GM04504 (cell line): ENCODE measurements at regions not wholly inside any gene's neighbourhood (a gene's known extent, or its start where the extent isn't known, plus 50 kb on each side); places are given as distances from the start of the nearest gene placed in this dataset.
"Not testable (repeated sequence)": the region's sequence is repeated elsewhere in the genome, so short reads cannot be mapped to it uniquely, and the experiment has no call there.

ENCODE experiments used
- DNase-seq: peaks from one replicate; pipeline ENCODE4 v3.0.0-alpha.2; 2012; ENCODE audit warnings: low read depth

DNA sequence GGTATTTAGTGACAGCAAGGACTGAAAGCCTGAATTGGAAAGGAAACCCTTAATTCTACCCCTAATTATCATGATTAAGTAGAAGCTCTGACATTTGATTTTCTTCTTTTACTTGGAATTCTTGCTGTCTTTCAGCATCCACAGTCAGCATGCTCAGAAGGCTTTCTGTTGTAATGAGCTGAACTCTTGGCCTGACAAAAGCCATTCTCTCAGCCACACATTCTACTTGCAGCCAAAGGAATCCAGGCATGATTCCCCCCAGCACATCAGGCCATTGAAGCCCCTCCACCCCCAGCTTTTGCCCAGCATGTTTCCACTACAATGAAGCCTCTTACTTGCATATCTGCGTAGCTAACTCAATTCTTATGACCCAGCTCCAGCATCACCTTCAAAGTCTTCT lies 94.3 kb upstream of the FRMD4A start:
- DNase-seq = no peak

DNA sequence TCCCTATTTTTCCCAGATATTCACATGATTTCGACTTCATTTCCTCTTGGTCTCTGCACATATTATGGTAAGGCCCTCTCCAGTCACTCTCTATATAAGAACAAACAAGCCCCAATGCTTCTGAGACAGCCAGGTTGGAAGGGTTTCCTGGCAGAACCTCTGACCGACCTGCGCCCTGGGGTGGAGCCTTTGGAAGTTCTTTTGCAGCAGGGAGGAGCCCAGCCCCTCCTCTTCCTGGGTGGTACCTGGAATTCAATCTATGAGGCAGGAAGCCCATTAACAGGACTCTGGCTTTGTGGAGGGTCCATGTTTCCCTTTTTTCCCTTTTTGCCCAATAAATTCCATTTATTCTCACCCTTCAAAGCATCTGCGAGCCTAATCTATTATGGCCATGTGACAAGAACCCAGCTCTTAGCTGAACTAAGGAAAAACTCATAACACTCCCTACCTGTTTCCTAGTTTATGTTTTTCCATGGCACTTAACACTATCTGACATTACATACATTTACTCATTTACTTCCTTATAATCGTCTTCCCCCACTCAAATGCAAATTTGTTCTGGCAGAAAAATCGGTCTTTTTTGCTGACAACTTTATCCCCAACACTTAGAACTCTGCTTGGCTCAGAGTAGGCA lies 92.5 kb upstream of the FRMD4A start:
- DNase-seq = no peak

DNA sequence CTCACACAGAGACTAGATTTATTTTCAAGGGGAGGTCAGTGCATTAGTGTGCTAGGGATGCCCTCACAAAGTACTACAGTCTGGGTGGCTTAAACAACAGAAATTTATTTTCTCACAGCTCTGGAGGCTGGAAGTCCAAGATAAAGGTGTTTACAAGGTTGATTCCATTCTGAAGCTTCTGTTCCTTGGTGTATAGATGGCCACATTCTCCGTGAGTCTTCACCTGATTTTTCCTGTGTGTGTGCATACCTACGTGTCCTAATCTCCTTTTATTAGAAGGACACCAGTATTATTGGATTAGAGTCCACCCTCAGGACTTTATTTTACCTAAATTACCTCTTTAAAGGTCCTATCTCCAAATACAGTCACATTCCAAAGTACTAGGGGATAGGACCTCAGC lies 91.7 kb upstream of the FRMD4A start:
- DNase-seq = no peak

DNA sequence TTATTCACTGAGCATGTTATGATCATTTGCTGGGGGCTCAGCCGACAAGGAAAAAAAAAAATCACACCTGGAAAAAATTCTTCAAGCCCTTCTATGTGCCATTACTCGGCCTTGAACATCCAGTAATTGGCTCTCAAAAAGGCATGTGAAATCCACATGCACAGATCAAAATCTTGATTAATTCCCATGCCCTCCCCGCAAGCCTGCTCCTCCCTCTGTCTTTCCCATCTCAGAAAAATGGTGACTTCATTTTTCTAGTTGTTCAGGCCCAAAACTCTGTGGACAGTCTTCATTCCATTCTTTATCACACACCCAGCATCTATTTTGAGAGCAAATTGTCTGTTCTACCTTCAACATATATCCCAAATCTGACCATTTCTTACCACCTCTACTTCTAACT lies 91.2 kb upstream of the FRMD4A start:
- no peak for DNase-seq

DNA sequence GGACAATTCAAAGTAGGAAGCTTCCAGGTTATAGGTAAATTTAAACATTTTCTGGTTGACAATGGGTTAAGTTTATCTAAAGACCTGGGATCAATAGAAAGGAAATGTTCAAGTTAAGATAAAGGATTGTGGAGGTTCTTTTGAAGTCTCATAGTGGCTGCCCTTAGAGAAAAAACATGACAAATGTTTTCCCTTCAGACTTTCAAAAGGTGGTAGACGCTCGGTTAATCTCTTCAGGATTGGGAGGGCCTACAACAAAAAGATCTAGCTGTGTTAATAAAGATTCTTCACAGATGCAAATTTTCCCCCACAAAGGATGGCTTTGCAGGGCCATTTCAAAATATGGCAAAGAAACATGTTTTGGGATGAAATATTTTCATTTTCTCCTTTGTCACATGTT lies 86.6 kb upstream of the FRMD4A start:
- DNase-seq = not testable (repeated sequence)

DNA sequence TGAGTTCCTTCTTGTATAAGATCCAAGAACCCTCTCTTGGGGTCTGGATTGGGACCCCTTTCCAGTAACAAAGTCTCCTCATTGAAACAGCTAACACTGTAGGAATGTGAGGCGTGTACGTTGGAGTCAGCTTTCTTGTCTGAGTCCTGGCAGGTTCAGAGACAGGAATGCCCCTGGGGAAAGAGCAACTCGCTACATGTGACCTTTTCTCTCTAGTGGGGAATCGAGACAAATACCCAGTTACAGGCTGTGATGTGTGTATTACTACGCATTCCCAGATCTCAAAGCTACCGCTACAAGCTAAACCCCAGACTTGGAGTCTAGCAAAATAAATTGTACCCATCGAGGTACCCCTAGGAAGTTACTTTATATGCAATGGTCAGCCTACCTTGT lies 85.6 kb upstream of the FRMD4A start:
- DNase-seq = no peak

DNA sequence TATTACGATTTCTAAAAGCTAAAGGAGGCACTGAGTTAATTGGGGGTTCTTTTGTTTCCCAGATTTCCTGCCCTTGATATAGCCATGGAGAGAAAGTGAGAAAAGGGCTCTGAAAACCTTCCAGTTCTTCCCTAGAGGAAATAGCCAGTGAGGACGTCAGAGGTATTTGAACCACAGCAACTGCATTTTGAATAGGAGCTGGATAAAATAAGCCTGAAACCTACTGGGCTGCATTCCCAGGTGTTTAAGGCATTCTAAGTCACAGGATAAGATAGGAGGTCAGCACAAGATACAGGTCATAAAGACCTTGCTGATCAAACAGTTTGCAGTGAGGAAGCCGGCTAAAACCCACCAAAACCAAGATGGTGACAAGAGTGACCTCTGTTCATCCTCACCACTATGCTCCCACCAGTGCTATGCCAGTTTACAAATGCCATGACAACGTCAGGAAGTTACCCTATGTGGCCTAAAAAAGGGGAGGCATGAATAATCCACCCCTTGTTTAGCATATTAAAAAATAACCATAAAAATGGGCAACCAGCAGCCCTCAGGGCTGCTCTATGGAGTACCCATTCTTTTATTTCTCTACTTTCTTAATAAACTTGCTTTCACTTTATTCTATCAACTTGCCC lies 85.1 kb upstream of the FRMD4A start:
- DNase-seq = no peak

DNA sequence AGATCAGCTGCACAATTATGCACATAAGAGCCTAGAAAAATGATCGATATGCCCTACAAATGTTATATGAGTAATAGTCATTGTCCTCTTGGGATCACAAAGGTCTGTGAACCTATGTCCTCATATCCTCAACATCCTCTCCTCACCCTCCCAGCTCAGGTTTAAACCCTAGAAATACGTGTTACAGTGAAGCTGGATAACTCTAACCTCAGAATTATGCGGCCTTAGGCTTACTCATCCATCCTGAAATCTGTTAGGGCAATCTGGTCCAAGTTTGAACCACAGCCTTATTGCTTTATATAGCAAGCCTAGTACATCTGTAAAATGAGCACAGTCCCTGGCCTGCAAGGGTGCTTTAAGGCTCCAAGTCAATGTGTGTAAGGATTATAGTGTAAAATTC lies 84.2 kb upstream of the FRMD4A start:
- DNase-seq = peak; percentile 18

DNA sequence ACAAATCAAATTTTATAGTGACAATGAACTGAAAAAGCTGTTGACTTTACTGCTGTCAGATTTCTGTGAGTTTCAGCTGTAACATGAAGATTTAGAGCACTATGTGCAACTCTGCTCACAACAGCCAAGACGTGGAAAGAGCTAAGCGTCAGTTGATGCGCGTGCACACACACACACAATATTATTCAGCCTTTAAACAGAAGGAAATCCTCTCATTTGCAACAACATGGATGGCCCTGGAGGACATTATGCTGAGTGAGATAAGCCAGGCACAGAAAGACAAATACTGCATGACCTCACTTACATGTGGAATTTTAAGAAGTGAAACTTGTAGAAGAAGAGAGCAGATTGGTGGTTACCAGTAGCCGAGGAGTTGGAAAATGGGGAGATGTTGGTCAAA lies 82.8 kb upstream of the FRMD4A start:
- DNase-seq = no peak

DNA sequence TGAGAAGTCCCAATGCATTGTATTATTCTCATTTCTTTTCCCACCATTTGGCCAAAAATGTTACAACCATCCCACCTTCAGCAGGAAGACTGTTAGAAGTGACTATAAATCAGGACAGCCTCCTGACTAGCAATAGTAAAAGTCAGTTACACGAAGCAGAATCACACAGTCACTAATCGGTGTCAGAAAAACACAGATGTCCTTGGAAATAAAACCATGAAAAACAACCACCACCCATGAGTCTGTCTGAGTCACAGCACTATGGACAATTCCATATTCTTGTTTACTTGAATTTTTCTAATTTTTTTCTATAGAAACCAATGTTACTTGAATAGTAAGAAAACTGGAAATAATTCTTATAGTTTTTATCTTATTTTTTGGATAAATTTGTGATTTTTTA lies 81.9 kb upstream of the FRMD4A start:
- no peak for DNase-seq

DNA sequence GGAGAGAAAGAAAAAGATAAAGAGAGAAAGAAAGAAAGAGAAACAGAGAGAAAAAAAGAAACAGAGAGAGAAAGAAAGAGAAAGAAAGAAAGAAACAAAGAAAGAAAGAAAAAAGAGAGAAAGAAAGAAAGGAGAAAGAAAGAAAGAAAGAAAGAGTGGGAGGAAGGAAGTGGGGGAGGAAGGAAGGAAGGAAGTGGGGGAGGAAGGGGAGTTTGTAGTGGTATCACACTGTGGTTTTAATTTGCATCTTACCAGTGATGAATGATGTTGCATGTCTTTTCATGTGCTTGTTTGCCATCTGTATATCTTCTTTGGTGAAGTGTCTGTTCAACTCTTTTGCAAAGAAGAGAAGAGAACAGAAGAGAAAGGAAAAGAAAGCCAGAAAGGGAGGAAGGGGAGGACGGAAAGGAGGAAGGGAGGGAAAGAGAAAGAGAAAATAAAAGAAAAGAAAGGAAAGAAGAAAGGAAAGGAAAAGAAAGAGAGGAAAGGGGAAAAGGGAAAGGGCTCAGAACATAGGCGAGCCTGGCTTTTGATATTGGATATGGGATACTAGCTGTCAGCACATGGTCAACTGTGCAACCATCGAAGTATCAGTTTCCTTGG lies 79.2 kb upstream of the FRMD4A start:
- no peak for DNase-seq

DNA sequence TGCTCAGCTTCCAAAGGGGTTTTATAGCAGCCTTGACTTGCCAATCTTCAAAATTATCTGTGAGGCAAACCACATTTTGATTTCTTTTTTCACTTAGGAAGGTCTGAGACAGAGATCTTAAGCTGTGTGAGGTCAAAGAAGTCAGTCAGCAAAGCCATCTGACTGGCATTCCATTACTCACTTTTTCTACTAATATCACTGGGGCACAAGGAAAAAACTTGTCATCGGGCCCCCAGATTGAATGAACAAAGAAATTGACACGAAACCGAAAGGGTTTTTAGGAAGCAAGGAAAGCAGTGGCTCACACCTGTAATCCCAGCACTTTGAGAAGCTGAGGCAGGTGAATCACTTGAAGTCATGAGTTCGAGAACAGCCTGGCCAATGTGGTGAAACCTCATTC lies 78.5 kb upstream of the FRMD4A start:
- DNase-seq = no peak

DNA sequence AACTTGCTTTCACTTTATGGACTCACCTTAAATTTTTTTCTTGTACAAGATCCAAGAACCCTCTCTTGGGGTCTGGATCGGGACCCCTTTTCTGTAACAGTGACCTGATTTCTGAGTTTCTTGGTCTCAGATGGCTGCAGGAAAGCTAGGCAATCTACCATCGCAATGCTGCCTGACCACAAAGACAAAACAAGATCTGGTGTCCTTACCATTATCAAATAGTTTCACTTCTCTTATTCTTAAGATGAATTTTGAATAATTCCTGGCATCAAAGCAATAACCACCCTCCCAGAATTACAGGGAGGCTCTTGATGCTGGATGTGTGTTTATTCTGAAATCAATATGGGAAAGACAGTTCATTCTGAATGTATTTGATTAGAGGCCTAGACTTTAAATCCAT lies 77.4 kb upstream of the FRMD4A start:
- DNase-seq = no peak

DNA sequence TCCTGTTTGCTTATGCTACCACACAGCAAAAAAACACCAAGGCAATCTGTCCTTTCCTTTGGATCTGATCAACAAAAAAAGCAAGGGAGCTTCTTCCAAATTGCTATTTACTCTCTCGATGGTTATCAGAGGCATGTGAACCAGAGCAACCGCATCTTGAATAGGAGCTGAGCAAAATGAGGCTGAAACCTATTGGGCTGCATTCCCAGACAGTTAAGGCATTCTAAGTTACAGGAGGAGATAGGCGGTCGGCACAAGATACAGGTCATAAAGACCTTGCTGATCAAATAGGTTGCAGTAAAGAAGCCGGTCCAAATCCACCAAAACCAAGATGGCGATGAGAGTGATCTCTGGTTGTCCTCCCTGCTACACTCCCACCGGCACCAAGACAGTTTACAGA lies 76.8 kb upstream of the FRMD4A start:
- DNase-seq = no peak

DNA sequence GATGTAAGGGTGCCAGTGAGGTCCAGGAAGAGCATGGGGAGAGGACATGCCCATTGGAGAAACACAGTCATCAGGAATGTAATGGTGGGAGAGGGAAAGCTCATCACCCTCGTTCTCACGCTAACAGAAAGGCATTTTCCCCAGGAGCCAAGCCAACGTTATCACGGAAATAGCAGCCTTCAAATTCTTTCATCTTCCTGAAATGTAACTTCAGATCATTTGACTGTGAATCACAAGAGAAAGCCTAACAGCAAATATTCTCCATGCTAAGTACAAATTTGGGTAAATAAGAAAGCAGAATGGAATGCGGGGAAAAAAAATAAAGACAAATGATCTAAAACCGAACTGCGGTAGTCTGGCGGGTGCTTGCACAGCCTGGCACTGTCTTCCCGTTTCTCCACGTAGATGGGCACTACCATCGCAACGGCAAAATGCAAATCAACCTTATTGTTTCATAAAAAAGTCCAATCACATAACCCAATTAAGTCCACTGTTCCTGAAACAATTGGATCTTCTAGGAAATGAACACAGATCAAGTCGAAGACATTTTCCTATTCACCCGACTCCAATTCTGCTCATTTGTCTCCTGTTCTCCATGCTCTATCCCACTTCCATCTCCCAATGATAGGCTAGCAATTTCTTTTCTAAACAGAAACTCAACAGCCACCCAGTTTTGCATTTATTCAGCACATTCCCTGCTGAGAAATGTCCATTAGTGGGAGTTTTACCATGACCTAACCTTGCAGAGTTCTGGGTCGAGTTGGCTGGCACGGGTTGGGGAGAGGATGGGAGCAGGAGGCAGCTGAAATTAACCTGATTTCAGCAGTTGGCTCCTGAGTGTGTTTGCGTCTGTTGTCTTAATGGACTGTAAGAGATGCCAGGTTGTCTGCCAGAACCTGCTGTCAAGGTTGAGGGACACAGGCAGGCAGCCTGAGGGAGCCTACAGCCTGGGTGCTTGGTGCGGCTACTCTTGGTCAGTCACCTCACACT lies 74.6 kb upstream of the FRMD4A start:
- DNase-seq = peak; percentile 51

DNA sequence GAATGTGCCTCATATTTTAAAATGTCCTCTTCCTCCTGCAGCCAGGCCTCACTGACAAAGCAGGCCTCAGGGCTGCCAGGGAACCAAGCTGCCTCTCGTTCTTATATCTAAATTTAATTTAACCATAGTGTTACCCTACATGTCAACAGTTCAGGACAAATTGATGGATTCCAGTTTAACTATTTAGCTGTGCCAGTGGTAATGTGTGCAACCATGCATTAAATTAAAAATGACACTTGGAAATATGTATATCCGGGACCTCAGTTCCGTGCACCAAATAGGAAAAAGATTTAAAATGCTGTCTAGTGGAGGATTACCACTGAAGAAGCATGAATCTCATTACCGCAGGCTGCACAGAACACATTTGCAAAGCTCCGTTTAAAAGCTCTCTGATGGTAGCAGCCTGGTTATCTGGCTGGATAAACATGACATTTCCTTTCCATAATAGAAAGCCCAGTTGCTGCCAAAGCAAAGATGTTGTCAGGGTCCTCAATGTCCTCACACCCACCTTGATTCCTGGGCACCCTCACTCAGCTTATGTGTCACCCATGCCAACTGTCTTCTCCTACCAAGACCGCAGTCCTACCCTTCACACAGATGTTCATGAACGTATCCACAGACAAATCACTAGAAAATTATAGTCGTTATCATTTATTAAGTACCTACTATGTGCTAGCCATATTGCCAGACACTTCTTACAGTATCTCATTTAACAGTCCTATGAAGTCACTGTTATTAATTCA lies 73.3 kb upstream of the FRMD4A start:
- no peak for DNase-seq

DNA sequence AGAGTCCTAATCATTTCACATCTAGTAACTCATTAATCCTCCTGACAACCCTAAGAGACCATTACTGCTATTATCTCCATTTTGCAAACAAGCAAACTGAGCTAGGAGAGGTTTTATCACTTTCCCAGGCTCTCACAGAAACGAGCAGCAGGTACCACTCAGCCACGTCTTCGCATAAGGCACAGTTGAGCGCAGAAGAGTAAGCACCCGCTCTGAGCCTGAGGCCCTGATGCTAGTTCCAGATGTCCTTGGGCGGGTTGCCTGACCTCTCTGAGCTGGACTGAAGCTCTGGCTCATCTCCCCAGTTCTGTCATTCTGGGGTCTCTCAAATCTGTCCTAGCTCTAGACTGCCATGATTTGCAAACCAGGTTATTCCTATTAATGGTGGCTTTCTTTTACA lies 72.6 kb upstream of the FRMD4A start:
- no peak for DNase-seq

DNA sequence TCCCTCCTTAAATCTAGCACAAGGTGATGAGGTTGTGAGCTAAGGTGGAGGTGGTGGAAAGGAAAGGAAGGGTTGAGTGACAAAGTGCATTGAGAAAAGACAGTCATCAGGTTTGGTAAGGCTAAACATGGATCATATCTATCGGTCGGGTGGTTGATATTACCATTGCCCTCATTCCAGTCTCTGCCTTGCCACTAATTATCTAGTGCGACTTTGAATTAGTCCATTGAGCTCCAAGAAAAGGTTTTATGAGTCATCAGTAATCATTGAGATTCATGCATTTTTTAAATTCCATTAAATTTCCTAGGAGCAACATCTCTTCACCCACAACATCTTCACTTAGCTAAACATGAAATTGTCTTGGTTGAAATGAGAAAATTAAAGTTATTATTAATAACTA lies 68.9 kb upstream of the FRMD4A start:
- no peak for DNase-seq

DNA sequence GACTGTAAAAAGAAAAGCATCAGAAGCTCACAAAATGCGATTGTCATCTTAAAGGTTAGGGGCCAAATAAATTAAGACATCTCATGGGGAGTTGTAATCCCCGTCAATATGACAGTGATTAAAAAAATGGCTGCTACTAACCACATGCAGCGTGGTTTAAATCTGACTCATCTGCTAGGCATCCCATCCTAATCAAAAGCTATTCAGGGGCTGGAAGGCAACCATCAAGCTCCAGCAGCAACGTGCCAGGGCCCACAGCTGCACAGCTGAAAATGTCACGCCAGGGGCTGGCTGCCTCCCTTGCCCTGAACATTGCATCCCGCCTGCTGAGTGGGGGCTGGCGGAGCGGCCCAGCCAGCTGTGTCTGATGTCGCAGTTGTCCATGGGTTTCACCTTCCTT lies 66.3 kb upstream of the FRMD4A start:
- DNase-seq = peak; percentile 93

DNA sequence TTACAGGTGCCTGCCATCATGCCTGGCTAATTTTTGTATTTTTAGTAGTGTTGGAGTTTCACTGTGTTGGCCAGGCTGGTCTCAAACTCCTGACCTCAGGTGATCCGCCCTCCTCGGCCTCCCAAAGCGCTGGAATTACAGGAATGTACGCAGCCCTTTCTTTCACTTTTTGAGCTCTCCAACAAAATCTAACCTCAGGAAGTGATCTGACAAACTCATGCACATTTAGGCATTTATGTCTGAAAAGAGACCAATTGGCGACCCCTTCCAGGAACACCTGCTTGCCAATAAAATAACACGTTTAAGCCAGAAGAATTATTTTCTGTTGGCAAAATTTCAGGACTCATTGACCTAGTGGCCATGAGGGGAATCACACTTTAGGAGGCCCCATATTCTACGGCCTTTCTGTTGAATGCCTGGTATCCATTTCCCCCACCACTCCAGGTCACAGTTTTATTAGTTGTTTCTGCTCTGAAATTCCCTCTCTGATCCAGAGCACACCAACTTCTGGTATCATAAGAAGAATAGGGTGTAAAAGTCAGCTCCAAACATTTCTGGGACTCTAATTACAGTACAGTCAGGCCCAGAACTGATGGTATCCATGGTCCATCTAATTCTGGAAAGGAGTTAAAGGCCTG lies 65.8 kb upstream of the FRMD4A start:
- DNase-seq = no peak

DNA sequence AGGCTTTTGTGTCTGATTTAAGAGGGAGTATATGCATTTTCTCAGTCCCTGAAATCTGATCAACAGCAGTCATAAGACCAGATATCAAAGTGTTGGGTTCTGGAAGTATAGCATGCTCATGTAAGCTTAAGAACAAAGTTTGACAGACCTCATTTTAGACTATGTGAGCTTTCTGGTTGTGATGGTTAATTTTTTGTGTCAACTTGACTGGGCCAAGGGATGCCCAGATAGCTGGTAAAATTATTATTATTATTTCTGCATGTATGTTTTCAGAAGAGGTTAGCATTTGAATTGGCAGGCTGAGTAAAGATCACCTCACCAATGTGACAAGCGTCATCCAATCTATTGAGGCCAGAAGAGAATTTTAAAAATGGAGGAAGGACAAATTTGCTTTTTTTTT lies 63.5 kb upstream of the FRMD4A start:
- no peak for DNase-seq

DNA sequence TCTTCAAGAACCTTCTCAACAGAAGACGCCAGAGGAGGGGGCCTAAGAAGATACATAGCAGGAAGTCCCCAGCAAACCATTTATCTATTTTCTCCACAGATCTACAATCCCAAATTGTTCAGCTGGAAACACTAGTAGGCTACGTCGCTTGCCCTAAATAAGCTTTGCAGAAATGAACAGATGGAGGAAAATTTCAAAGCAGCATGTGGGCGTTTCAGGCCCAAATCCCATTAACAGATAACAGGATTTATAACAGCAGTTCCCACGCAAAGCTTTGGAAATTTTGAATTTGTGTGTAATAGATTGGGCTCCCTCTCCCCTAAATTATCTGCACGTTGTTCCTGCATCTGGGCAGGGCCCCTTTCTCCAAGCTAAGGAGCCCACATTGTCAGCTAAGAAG lies 60.6 kb upstream of the FRMD4A start:
- no peak for DNase-seq
